NCI-H748 (cell line): ENCODE measurements at regions not wholly inside any gene's neighbourhood (a gene's known extent, or its start where the extent isn't known, plus 50 kb on each side); places are given as distances from the start of the nearest gene placed in this dataset.

Experiments
- DNase-seq: peaks from one replicate; lab custom pipeline; 2025; ENCODE audit not compliant: unreplicated experiment; lab: John Stamatoyannopoulos, UW

GRCh38 chr13:33743438-33744368 lies 74.2 kb upstream of the RFC3 start:
- DNase-seq, result peak; percentile 88

- peak; percentile 99 for DNase-seq
Observed at GRCh38 chr13:33744589-33745369, 73.2 kb upstream of the RFC3 start.

- DNase-seq, result peak; percentile 100
Observed at GRCh38 chr13:33745370-33746324, 72.3 kb upstream of the RFC3 start.

- DNase-seq, result no peak
Observed at GRCh38 chr13:33746867-33747266, 71.1 kb upstream of the RFC3 start.

- DNase-seq, result no peak
Observed at GRCh38 chr13:33751151-33751550, 66.8 kb upstream of the RFC3 start.

GRCh38 chr13:33752094-33752493 lies 65.9 kb upstream of the RFC3 start:
- DNase-seq, result no peak

GRCh38 chr13:33752597-33752996 lies 65.4 kb upstream of the RFC3 start:
- no peak for DNase-seq

- DNase-seq, result no peak
Observed at GRCh38 chr13:33756929-33757328, 61.0 kb upstream of the RFC3 start.

GRCh38 chr13:33757713-33758112 lies 60.2 kb upstream of the RFC3 start:
- peak; percentile 70 for DNase-seq

GRCh38 chr13:33758113-33758512 lies 59.8 kb upstream of the RFC3 start:
- DNase-seq, result no peak

GRCh38 chr13:33761740-33762139 lies 56.2 kb upstream of the RFC3 start:
- peak; percentile 96 for DNase-seq

- DNase-seq, result no peak
Observed at GRCh38 chr13:33763021-33763420, 54.9 kb upstream of the RFC3 start.

- DNase-seq, result peak; percentile 75
Observed at GRCh38 chr13:33764716-33765115, 53.2 kb upstream of the RFC3 start.

- no peak for DNase-seq
Observed at GRCh38 chr13:33766329-33767123, 51.4 kb upstream of the RFC3 start.

- DNase-seq, result no peak
Observed at GRCh38 chr13:33767140-33767539, 50.8 kb upstream of the RFC3 start.
